A549 (cell line): ENCODE measurements at regions not wholly inside any gene's neighbourhood (a gene's known extent, or its start where the extent isn't known, plus 50 kb on each side); places are given as distances from the start of the nearest gene placed in this dataset.

Experiments
- ATAC-seq, 2 experiments: fragments of 200-7000 bp in 1 of 2; fragments of >200 bp in 1 of 2; cut with Nextera tagmentation in 1 of 2; cut with Tn5 transposase in 1 of 2; 3 replicates each; pipeline versions ENCODE4 v1.8.0 to v1.9.1; 2018 to 2020; ENCODE audit warnings: mild to moderate bottlenecking in 1 of 2, moderate library complexity in 1 of 2
- CTCF ChIA-PET: fragments of 300-600 bp; sonication (Branson Sonifier 250); formaldehyde crosslinking; extraction: SDS; loops from one replicate; lab custom pipeline; 2021; ENCODE audit warnings: antibody characterized with exemption, inconsistent platforms; lab: Yijun Ruan, JAX
- POLR2A ChIA-PET: fragments of 350-600 bp; formaldehyde crosslinking; extraction: SDS; loops from one replicate; lab custom pipeline; 2021; ENCODE audit warnings: antibody characterized with exemption, inconsistent platforms; lab: Yijun Ruan, JAX
- DNase-seq, 2 experiments: peaks; one replicate each; pipeline versions ENCODE4 v3.0.0 to v3.0.0-alpha.2; 2011 to 2016; ENCODE audit warnings: low read depth in 1 of 2, low spot score in 1 of 2
- FAIRE-seq: peaks from 2 replicates; lab custom pipeline; 2011; peaks lifted over from hg19 to GRCh38; lab: Jason Lieb, UNC
- H3K27ac ChIP-seq, 2 experiments: fragments of >200 bp; sonication (Bioruptor Twin); formaldehyde crosslinking; 3 replicates each; pipeline ENCODE4 v1.5.1; 2016 to 2017
- H3K4me1 ChIP-seq: fragments of >200 bp; sonication (Bioruptor Twin); formaldehyde crosslinking; 3 replicates; pipeline ENCODE4 v1.6.1; 2016
- H3K4me2 ChIP-seq: fragments of >200 bp; sonication (Bioruptor Twin); formaldehyde crosslinking; 3 replicates; pipeline ENCODE4 v1.6.1; 2016
- H3K4me3 ChIP-seq: fragments of >200 bp; sonication (Bioruptor Twin); formaldehyde crosslinking; 3 replicates; pipeline ENCODE4 v1.5.1; 2016
- H3K9me3 ChIP-seq: fragments of >200 bp; sonication (Bioruptor Twin); formaldehyde crosslinking; 3 replicates; pipeline ENCODE4 v1.6.1; 2016
- BHLHE40 ChIP-seq: IDR thresholded peaks from 2 replicates; pipeline ENCODE4 v1.6.1; 2012; ENCODE audit warnings: low read depth, low read length, inconsistent platforms
- CBX8 ChIP-seq: fragments of 200-600 bp; sonication (generic); IDR thresholded peaks from 2 replicates; pipeline ENCODE4 v1.6.1; 2016
- EHMT2 ChIP-seq: fragments of 200-600 bp; sonication (generic); IDR thresholded peaks from 2 replicates; pipeline ENCODE4 v1.6.1; 2016; ENCODE audit warnings: antibody characterized with exemption, low read depth, mild to moderate bottlenecking, moderate library complexity
- ELK1 ChIP-seq: fragments of 150-350 bp; IDR thresholded peaks from 2 replicates; pipeline ENCODE4 v1.6.1; 2014; ENCODE audit warnings: low read depth, mild to moderate bottlenecking, low read length
- EP300 ChIP-seq, 2 experiments: fragments of >200 bp; sonication (Bioruptor Twin); formaldehyde crosslinking; IDR thresholded peaks; 2 replicates in 1 of 2; 3 replicates in 1 of 2; pipeline ENCODE4 v1.6.1; 2016 to 2017
- HEYL ChIP-seq: fragments of 250-450 bp; sonication (Bioruptor Pico); IDR thresholded peaks from 2 replicates; pipeline ENCODE4 v1.8.0; 2021; ENCODE audit warnings: mild to moderate bottlenecking, moderate library complexity
- HMGXB4 ChIP-seq: fragments of 250-450 bp; sonication (Bioruptor Pico); IDR thresholded peaks from 2 replicates; pipeline ENCODE4 v1.5.0; 2021; ENCODE audit warnings: mild to moderate bottlenecking, moderate library complexity, borderline replicate concordance
- HOXB13 ChIP-seq: fragments of 250-450 bp; sonication (Bioruptor Pico); IDR thresholded peaks from 2 replicates; pipeline ENCODE4 v1.5.0; 2020; ENCODE audit warnings: low read depth, mild to moderate bottlenecking, moderate library complexity
- JUN ChIP-seq, 2 experiments: fragments of >200 bp; sonication (Bioruptor Twin); formaldehyde crosslinking; IDR thresholded peaks; 2 replicates in 1 of 2; 3 replicates in 1 of 2; pipeline ENCODE4 v1.6.1; 2016 to 2017
- RAD21 ChIP-seq, 2 experiments: fragments of >200 bp in 1 of 2; sonication (Bioruptor Twin) in 1 of 2; formaldehyde crosslinking in 1 of 2; IDR thresholded peaks in 1 of 2; conservative IDR thresholded peaks in 1 of 2; 2 replicates in 1 of 2; 3 replicates in 1 of 2; pipeline ENCODE4 v1.6.1; 2012 to 2018; ENCODE audit warnings: inconsistent platforms in 1 of 2
- RCOR1 ChIP-seq: fragments of 150-350 bp; IDR thresholded peaks from 2 replicates; pipeline ENCODE4 v1.6.1; 2014; ENCODE audit warnings: antibody characterized with exemption, low read length, low read depth
- ZC3H11A ChIP-seq: fragments of 450-650 bp; IDR thresholded peaks from 2 replicates; pipeline ENCODE4 v1.6.1; 2014; ENCODE audit warnings: antibody characterized with exemption, mild to moderate bottlenecking
- ZNF302 ChIP-seq: fragments of 250-450 bp; sonication (Bioruptor Pico); IDR thresholded peaks from 2 replicates; pipeline ENCODE4 v1.9.0; 2021; ENCODE audit warnings: inconsistent platforms, mild to moderate bottlenecking, moderate library complexity
- WGBS: methylation state at CpG from one replicate; pipeline ENCODE4 v1.1.6; 2017; ENCODE audit errors: missing lambda C conversion rate; 5-methylcytosine and 5-hydroxymethylcytosine counted together
- TF ChIP-seq, protein P1 (sequence below): fragments of 250-450 bp; sonication (Bioruptor Pico); IDR thresholded peaks from 2 replicates; pipeline ENCODE4 v1.5.0; 2020; ENCODE audit warnings: low read depth, mild to moderate bottlenecking, moderate library complexity
- TF ChIP-seq, protein P2 (sequence below): fragments of >200 bp; sonication (Bioruptor Twin); formaldehyde crosslinking; IDR thresholded peaks from 3 replicates; pipeline ENCODE4 v1.5.1; 2016

DNA sequence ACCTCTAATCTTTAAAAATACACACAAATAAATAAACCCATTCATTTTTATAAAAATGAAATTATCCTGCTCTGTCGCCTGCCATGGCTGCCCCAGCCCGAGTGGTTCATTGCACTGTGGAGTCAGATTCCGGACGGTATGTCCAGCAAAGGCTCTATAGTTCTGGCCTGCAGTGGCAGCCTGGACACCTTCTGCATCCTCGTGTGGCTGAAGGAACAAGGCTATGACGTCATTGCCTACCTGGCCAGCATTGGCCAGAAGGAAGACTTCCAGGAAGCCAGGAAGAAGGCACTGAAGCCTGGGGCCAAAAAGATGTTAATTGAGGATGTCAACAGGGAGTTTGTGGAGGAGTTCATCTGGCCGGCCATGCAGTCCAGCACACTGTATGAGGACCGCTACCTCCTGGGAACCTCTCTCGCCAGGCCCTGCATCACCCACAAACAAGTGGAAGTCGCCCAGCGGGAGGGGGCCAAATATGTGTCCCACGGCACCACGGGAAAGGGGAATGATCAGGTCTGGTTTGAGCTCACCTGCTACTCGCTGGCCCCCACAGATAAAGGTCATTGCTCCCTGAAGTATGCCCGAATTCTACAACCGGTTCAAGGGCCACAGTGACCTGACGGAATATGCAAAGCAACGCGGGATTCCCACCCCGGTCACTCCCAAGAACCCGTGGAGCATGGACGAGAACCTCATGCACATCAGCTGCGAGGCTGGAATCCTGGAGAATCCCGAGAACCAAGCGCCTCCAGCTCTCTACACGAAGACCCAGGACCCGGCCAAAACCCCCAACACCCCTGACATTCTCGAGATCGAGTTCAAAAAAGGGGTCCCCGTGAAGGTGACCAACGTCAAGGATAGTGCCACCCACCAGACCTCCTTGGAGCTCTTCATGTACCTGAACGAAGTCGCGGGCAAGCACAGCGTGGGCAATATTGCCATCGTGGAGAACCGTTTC lies 158.2 kb upstream of the GUCY1A2 start (continued):
- no peak for TF ChIP-seq EP300 (IDR thresholded peaks at IDR 0.05)
- TF ChIP-seq RCOR1 = no peak
- no peak for TF ChIP-seq BHLHE40
- no peak for TF ChIP-seq EHMT2
- TF ChIP-seq HEYL (CRISPR knock-in tag) = no peak

- no peak for DNase-seq
- CTCF ChIA-PET = no interaction called here
- H3K4me3 ChIP-seq = no peak overlapping the region
- no peaks in the 10 kb centered on the region for H3K4me1 ChIP-seq
- no peak overlapping the region for H3K4me2 ChIP-seq
- no peaks in the 10 kb centered on the region for H3K9me3 ChIP-seq
- no peak overlapping the region for H3K27ac ChIP-seq
- no peak for TF ChIP-seq RAD21 (conservative IDR thresholded peaks at IDR 0.05 in 1 of 2, IDR thresholded peaks at IDR 0.05 in 1 of 2)
- FAIRE-seq = no peak
- POLR2A ChIA-PET = no interaction called here
- ATAC-seq = no peak
- WGBS = 51% methylated on average over 5 of the region's 5 CpGs
Observed at GRCh38 chr11:107174856-107175255, 156.6 kb upstream of the GUCY1A2 start.

DNA sequence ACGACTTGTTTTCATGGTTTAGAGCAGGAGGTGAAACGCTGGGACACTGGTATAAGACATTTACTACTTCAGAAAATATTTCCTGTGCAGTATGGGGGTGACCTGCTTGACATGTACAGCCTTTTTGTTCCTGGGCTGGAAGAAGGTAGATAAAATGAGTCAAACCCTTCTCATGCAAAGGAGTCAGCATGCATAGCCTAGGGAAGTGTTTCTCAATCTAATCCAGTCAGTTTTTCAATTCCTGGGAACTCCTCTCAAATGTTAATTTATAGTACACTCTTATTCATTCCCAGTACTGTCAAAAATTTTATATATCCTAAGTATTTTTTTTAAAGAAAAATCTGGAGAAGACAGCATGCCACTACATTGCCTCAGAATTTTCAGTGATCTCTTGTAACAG lies 154.7 kb upstream of the GUCY1A2 start:
- H3K4me1 ChIP-seq = no peaks in the 10 kb centered on the region
- TF ChIP-seq ZC3H11A (no peak), BHLHE40 (no peak), HOXB13 (CRISPR knock-in tag) (no peak), ELK1 (no peak), JUN (IDR thresholded peaks at IDR 0.05) (no peak), RAD21 (conservative IDR thresholded peaks at IDR 0.05 in 1 of 2, IDR thresholded peaks at IDR 0.05 in 1 of 2) (no peak)
- TF ChIP-seq, protein P1, sequence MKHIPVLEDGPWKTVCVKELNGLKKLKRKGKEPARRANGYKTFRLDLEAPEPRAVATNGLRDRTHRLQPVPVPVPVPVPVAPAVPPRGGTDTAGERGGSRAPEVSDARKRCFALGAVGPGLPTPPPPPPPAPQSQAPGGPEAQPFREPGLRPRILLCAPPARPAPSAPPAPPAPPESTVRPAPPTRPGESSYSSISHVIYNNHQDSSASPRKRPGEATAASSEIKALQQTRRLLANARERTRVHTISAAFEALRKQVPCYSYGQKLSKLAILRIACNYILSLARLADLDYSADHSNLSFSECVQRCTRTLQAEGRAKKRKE (CRISPR knock-in tag) = no peak
- DNase-seq = no peak
- ChIA-PET CTCF (no interaction called here), POLR2A (no interaction called here)
- ATAC-seq = no peak
- WGBS = 5% methylated on average over 2 of the region's 2 CpGs
- H3K27ac ChIP-seq = no peak overlapping the region
- FAIRE-seq = no peak
- H3K9me3 ChIP-seq = no peaks in the 10 kb centered on the region
- H3K4me2 ChIP-seq = no peak overlapping the region
- no peak overlapping the region for H3K4me3 ChIP-seq

- H3K4me1 ChIP-seq = no peaks in the 10 kb centered on the region
- ChIA-PET POLR2A (no interaction called here), CTCF (interaction anchor here (0.6 kb wide), 1 partner anchor 1154 kb away, joined by 3 read pairs; no protein-coding TSS in a partner anchor)
- ATAC-seq (peak in 1 of 2 experiments; percentile 53; a peak in 2 of 6 replicates), FAIRE-seq (no peak)
- no peak overlapping the region for H3K4me2 ChIP-seq
- 0% methylated on average over 1 of the region's 1 CpG for WGBS
- H3K4me3 ChIP-seq = no peak overlapping the region
- TF ChIP-seq HOXB13 (CRISPR knock-in tag) (no peak), HEYL (CRISPR knock-in tag) (no peak), HMGXB4 (no peak), RAD21 (conservative IDR thresholded peaks at IDR 0.05 in 1 of 2, IDR thresholded peaks at IDR 0.05 in 1 of 2) (no peak), ZNF302 (CRISPR knock-in tag) (no peak), CBX8 (no peak)
- TF ChIP-seq, protein P2, sequence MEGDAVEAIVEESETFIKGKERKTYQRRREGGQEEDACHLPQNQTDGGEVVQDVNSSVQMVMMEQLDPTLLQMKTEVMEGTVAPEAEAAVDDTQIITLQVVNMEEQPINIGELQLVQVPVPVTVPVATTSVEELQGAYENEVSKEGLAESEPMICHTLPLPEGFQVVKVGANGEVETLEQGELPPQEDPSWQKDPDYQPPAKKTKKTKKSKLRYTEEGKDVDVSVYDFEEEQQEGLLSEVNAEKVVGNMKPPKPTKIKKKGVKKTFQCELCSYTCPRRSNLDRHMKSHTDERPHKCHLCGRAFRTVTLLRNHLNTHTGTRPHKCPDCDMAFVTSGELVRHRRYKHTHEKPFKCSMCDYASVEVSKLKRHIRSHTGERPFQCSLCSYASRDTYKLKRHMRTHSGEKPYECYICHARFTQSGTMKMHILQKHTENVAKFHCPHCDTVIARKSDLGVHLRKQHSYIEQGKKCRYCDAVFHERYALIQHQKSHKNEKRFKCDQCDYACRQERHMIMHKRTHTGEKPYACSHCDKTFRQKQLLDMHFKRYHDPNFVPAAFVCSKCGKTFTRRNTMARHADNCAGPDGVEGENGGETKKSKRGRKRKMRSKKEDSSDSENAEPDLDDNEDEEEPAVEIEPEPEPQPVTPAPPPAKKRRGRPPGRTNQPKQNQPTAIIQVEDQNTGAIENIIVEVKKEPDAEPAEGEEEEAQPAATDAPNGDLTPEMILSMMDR = no peak
- TF ChIP-seq, all 56 proteins: peak for 0
- Histone ChIP-seq H3K9me3 (no peaks in the 10 kb centered on the region), H3K27ac (no peak overlapping the region)
- DNase-seq = peak in 1 of 2 experiments; percentile 31
Observed at GRCh38 chr11:107157809-107158187, 139.5 kb upstream of the GUCY1A2 start.
